ENCODE measurements at regions not wholly inside any gene's neighbourhood (a gene's known extent, or its start where the extent isn't known, plus 50 kb on each side); places are given as distances from the start of the nearest gene placed in this dataset.

GRCh38 chr4:16991450-16991849, 93.0 kb upstream of the LDB2 start:
- Histone ChIP-seq H3K4me1 (replicated peaks; ENCODE audit: insufficient read depth) (no peaks in the 10 kb centered on the region), H3K27ac (no peak overlapping the region), H3K36me3 (ENCODE audit: low read depth) (no peaks in the 10 kb centered on the region), H3K4me3 (no peak overlapping the region), H3K79me2 (ENCODE audit: low read depth) (no peaks in the 10 kb centered on the region), H3F3A (ENCODE audit: insufficient read depth, low read depth) (no peaks in the 10 kb centered on the region), H2AFZ (no peak overlapping the region), H4K20me1 (ENCODE audit: insufficient read depth) (no peaks in the 10 kb centered on the region), H3K27me3 (ENCODE audit: insufficient read depth, low read depth) (no peaks in the 10 kb centered on the region), H3K4me2 (no peak overlapping the region), H3K9me2 (ENCODE audit: insufficient read depth) (no peaks in the 10 kb centered on the region), H3K9me3 (ENCODE audit: insufficient read depth, low read depth) (no peaks in the 10 kb centered on the region)
- DNase-seq: no peak
- no TSS peak for BruUV-seq (replicated peaks)
- ChIA-PET POLR2A (ENCODE audit: unreplicated experiment) (no interaction called here), CTCF (no interaction called here)
- intact Hi-C loops (cut with micrococcal nuclease; ENCODE audit: unreplicated experiment): no loop called here
- TF ChIP-seq EZH2 (IDR thresholded peaks at IDR 0.05; ENCODE audit: low read depth): no peak

GRCh38 chr4:16989371-16989770, 90.9 kb upstream of the LDB2 start:
- no peak overlapping the region for H3K27ac ChIP-seq
- no peaks in the 10 kb centered on the region for H3K79me2 ChIP-seq (ENCODE audit: low read depth)
- no peaks in the 10 kb centered on the region for H3F3A ChIP-seq (ENCODE audit: insufficient read depth, low read depth)
- H3K4me2 ChIP-seq: no peak overlapping the region
- no peaks in the 10 kb centered on the region for H3K36me3 ChIP-seq (ENCODE audit: low read depth)
- intact Hi-C loops (cut with micrococcal nuclease; ENCODE audit: unreplicated experiment): no loop called here
- H3K9me3 ChIP-seq (ENCODE audit: insufficient read depth, low read depth): no peaks in the 10 kb centered on the region
- ChIA-PET CTCF (no interaction called here), POLR2A (ENCODE audit: unreplicated experiment) (no interaction called here)
- no peaks in the 10 kb centered on the region for H3K27me3 ChIP-seq (ENCODE audit: insufficient read depth, low read depth)
- H4K20me1 ChIP-seq (ENCODE audit: insufficient read depth): no peaks in the 10 kb centered on the region
- DNase-seq: no peak
- H3K4me1 ChIP-seq (replicated peaks; ENCODE audit: insufficient read depth): no peaks in the 10 kb centered on the region
- H2AFZ ChIP-seq: no peak overlapping the region
- H3K9me2 ChIP-seq (ENCODE audit: insufficient read depth): no peaks in the 10 kb centered on the region
- BruUV-seq (replicated peaks): no TSS peak
- no peak for TF ChIP-seq EZH2 (IDR thresholded peaks at IDR 0.05; ENCODE audit: low read depth)
- TF ChIP-seq CTCF (conservative IDR thresholded peaks at IDR 0.05): no peak
- no peak overlapping the region for H3K4me3 ChIP-seq

GRCh38 chr4:16988814-16989213, 90.4 kb upstream of the LDB2 start:
- H3K9me2 ChIP-seq (ENCODE audit: insufficient read depth): no peaks in the 10 kb centered on the region
- no TSS peak for BruUV-seq (replicated peaks)
- H3F3A ChIP-seq (ENCODE audit: insufficient read depth, low read depth): no peaks in the 10 kb centered on the region
- no peak for TF ChIP-seq CTCF (conservative IDR thresholded peaks at IDR 0.05)
- no peak for TF ChIP-seq EZH2 (IDR thresholded peaks at IDR 0.05; ENCODE audit: low read depth)
- POLR2A ChIA-PET (ENCODE audit: unreplicated experiment): no interaction called here
- H3K9me3 ChIP-seq (ENCODE audit: insufficient read depth, low read depth): no peaks in the 10 kb centered on the region
- H3K36me3 ChIP-seq (ENCODE audit: low read depth): no peaks in the 10 kb centered on the region
- H4K20me1 ChIP-seq (ENCODE audit: insufficient read depth): no peaks in the 10 kb centered on the region
- H3K79me2 ChIP-seq (ENCODE audit: low read depth): no peaks in the 10 kb centered on the region
- H3K4me3 ChIP-seq: no peak overlapping the region
- H3K27ac ChIP-seq: no peak overlapping the region
- intact Hi-C loops (cut with micrococcal nuclease; ENCODE audit: unreplicated experiment): no loop called here
- no peak overlapping the region for H3K4me2 ChIP-seq
- DNase-seq: no peak
- CTCF ChIA-PET: no interaction called here
- no peak overlapping the region for H2AFZ ChIP-seq
- H3K4me1 ChIP-seq (replicated peaks; ENCODE audit: insufficient read depth): no peaks in the 10 kb centered on the region
- no peaks in the 10 kb centered on the region for H3K27me3 ChIP-seq (ENCODE audit: insufficient read depth, low read depth)

- Histone ChIP-seq H3K4me1 (replicated peaks; ENCODE audit: insufficient read depth) (no peaks in the 10 kb centered on the region), H3K27ac (no peak overlapping the region), H4K20me1 (ENCODE audit: insufficient read depth) (no peaks in the 10 kb centered on the region), H3K36me3 (ENCODE audit: low read depth) (no peaks in the 10 kb centered on the region), H3K79me2 (ENCODE audit: low read depth) (no peaks in the 10 kb centered on the region), H3K4me3 (no peak overlapping the region), H3K4me2 (no peak overlapping the region), H3F3A (ENCODE audit: insufficient read depth, low read depth) (no peaks in the 10 kb centered on the region), H2AFZ (no peak overlapping the region), H3K27me3 (ENCODE audit: insufficient read depth, low read depth) (peaks cover 4% of the 10 kb centered on the region; the same call in 1 of the 2 replicates), H3K9me2 (ENCODE audit: insufficient read depth) (no peaks in the 10 kb centered on the region), H3K9me3 (ENCODE audit: insufficient read depth, low read depth) (no peaks in the 10 kb centered on the region)
- no TSS peak for BruUV-seq (replicated peaks)
- TF ChIP-seq CTCF (conservative IDR thresholded peaks at IDR 0.05) (no peak), EZH2 (IDR thresholded peaks at IDR 0.05; ENCODE audit: low read depth) (no peak)
- no peak for DNase-seq
- intact Hi-C loops (cut with micrococcal nuclease; ENCODE audit: unreplicated experiment): no loop called here
- POLR2A ChIA-PET (ENCODE audit: unreplicated experiment): no interaction called here
- CTCF ChIA-PET: no interaction called here
These were observed 78.6 kb upstream of the LDB2 start for GRCh38 chr4:16977081-16977480.
